ENCODE measurements at regions not wholly inside any gene's neighbourhood (a gene's known extent, or its start where the extent isn't known, plus 50 kb on each side); places are given as distances from the start of the nearest gene placed in this dataset.

- Histone ChIP-seq H3K4me3 (ENCODE audit: low read depth, low read length) (no peak overlapping the region), H3K36me3 (ENCODE audit: control insufficient read depth, insufficient read depth, low read length) (no peaks in the 10 kb centered on the region), H3K27me3 (ENCODE audit: control insufficient read depth, insufficient read depth, low read length) (no peaks in the 10 kb centered on the region)
- TF ChIP-seq CTCF (IDR thresholded peaks at IDR 0.05; ENCODE audit: insufficient read depth, low read length, poor library complexity, severe bottlenecking) = no peak
- DNase-seq (ENCODE audit: low read depth) = no peak
Measured at GRCh38 chr9:10773136-10773535, 160.3 kb upstream of the PTPRD start.

- H3K4me3 ChIP-seq (ENCODE audit: low read depth, low read length) = no peak overlapping the region
- no peaks in the 10 kb centered on the region for H3K27me3 ChIP-seq (ENCODE audit: control insufficient read depth, insufficient read depth, low read length)
- TF ChIP-seq CTCF (IDR thresholded peaks at IDR 0.05; ENCODE audit: insufficient read depth, low read length, poor library complexity, severe bottlenecking) = no peak
- DNase-seq (ENCODE audit: low read depth) = no peak
- H3K36me3 ChIP-seq (ENCODE audit: control insufficient read depth, insufficient read depth, low read length) = no peaks in the 10 kb centered on the region
Measured at GRCh38 chr9:10774051-10774450, 161.2 kb upstream of the PTPRD start.

GRCh38 chr9:10785255-10785654, 172.5 kb upstream of the PTPRD start:
- DNase-seq (ENCODE audit: low read depth) = no peak
- no peak for TF ChIP-seq CTCF (IDR thresholded peaks at IDR 0.05; ENCODE audit: insufficient read depth, low read length, poor library complexity, severe bottlenecking)
- H3K27me3 ChIP-seq (ENCODE audit: control insufficient read depth, insufficient read depth, low read length) = no peaks in the 10 kb centered on the region
- H3K36me3 ChIP-seq (ENCODE audit: control insufficient read depth, insufficient read depth, low read length) = no peaks in the 10 kb centered on the region
- no peak overlapping the region for H3K4me3 ChIP-seq (ENCODE audit: low read depth, low read length)

- Histone ChIP-seq H3K4me3 (ENCODE audit: low read depth, low read length) (no peak overlapping the region), H3K27me3 (ENCODE audit: control insufficient read depth, insufficient read depth, low read length) (no peaks in the 10 kb centered on the region), H3K36me3 (ENCODE audit: control insufficient read depth, insufficient read depth, low read length) (no peaks in the 10 kb centered on the region)
- DNase-seq (ENCODE audit: low read depth) = no peak
- TF ChIP-seq CTCF (IDR thresholded peaks at IDR 0.05; ENCODE audit: insufficient read depth, low read length, poor library complexity, severe bottlenecking) = no peak
Measured at GRCh38 chr9:10793306-10793705, 180.5 kb upstream of the PTPRD start.

- Histone ChIP-seq H3K36me3 (ENCODE audit: control insufficient read depth, insufficient read depth, low read length) (no peaks in the 10 kb centered on the region), H3K4me3 (ENCODE audit: low read depth, low read length) (no peak overlapping the region), H3K27me3 (ENCODE audit: control insufficient read depth, insufficient read depth, low read length) (no peaks in the 10 kb centered on the region)
- no peak for DNase-seq (ENCODE audit: low read depth)
- TF ChIP-seq CTCF (IDR thresholded peaks at IDR 0.05; ENCODE audit: insufficient read depth, low read length, poor library complexity, severe bottlenecking) = no peak
Measured at GRCh38 chr9:10804486-10804885, 191.7 kb upstream of the PTPRD start.

- no peak for TF ChIP-seq CTCF (IDR thresholded peaks at IDR 0.05; ENCODE audit: insufficient read depth, low read length, poor library complexity, severe bottlenecking)
- Histone ChIP-seq H3K36me3 (ENCODE audit: control insufficient read depth, insufficient read depth, low read length) (no peaks in the 10 kb centered on the region), H3K4me3 (ENCODE audit: low read depth, low read length) (no peak overlapping the region), H3K27me3 (ENCODE audit: control insufficient read depth, insufficient read depth, low read length) (no peaks in the 10 kb centered on the region)
- no peak for DNase-seq (ENCODE audit: low read depth)
Measured at GRCh38 chr9:10806868-10807267, 194.1 kb upstream of the PTPRD start.
